ENCODE measurements at regions not wholly inside any gene's neighbourhood (a gene's known extent, or its start where the extent isn't known, plus 50 kb on each side); places are given as distances from the start of the nearest gene placed in this dataset.

- Histone ChIP-seq H3K36me3 (ENCODE audit: control insufficient read depth, insufficient read depth, low read length) (no peaks in the 10 kb centered on the region), H3K4me3 (ENCODE audit: low read depth, low read length) (no peak overlapping the region), H3K27me3 (ENCODE audit: control insufficient read depth, insufficient read depth, low read length) (no peaks in the 10 kb centered on the region)
- DNase-seq (ENCODE audit: low read depth): no peak
- TF ChIP-seq CTCF (IDR thresholded peaks at IDR 0.05; ENCODE audit: insufficient read depth, low read depth, low read length): no peak
- CTCF ChIA-PET: no interaction called here
- POLR2A ChIA-PET: no interaction called here
These were observed 331.0 kb upstream of the ADAMTS9 start for GRCh38 chr3:65018801-65019200.

GRCh38 chr3:65017359-65017758 lies 329.6 kb upstream of the ADAMTS9 start:
- Histone ChIP-seq H3K36me3 (ENCODE audit: control insufficient read depth, insufficient read depth, low read length) (no peaks in the 10 kb centered on the region), H3K4me3 (ENCODE audit: low read depth, low read length) (no peak overlapping the region), H3K27me3 (ENCODE audit: control insufficient read depth, insufficient read depth, low read length) (no peaks in the 10 kb centered on the region)
- TF ChIP-seq CTCF (IDR thresholded peaks at IDR 0.05; ENCODE audit: insufficient read depth, low read depth, low read length): no peak
- no peak for DNase-seq (ENCODE audit: low read depth)
- CTCF ChIA-PET: no interaction called here
- POLR2A ChIA-PET: interaction anchor here (0.6 kb wide), 1 partner anchor 13 kb away, joined by 3 read pairs; no protein-coding TSS in a partner anchor

- no peaks in the 10 kb centered on the region for H3K27me3 ChIP-seq (ENCODE audit: control insufficient read depth, insufficient read depth, low read length)
- no peak for DNase-seq (ENCODE audit: low read depth)
- no peak for TF ChIP-seq CTCF (IDR thresholded peaks at IDR 0.05; ENCODE audit: insufficient read depth, low read depth, low read length)
- no peak overlapping the region for H3K4me3 ChIP-seq (ENCODE audit: low read depth, low read length)
- ChIA-PET CTCF (no interaction called here), POLR2A (no interaction called here)
- no peaks in the 10 kb centered on the region for H3K36me3 ChIP-seq (ENCODE audit: control insufficient read depth, insufficient read depth, low read length)
These were observed 327.9 kb upstream of the ADAMTS9 start for GRCh38 chr3:65015711-65016110.

GRCh38 chr3:65013053-65013452 lies 325.3 kb upstream of the ADAMTS9 start:
- no peaks in the 10 kb centered on the region for H3K27me3 ChIP-seq (ENCODE audit: control insufficient read depth, insufficient read depth, low read length)
- TF ChIP-seq CTCF (IDR thresholded peaks at IDR 0.05; ENCODE audit: insufficient read depth, low read depth, low read length): no peak
- ChIA-PET POLR2A (no interaction called here), CTCF (no interaction called here)
- no peak for DNase-seq (ENCODE audit: low read depth)
- no peak overlapping the region for H3K4me3 ChIP-seq (ENCODE audit: low read depth, low read length)
- no peaks in the 10 kb centered on the region for H3K36me3 ChIP-seq (ENCODE audit: control insufficient read depth, insufficient read depth, low read length)

GRCh38 chr3:65006300-65006739 lies 318.5 kb upstream of the ADAMTS9 start:
- TF ChIP-seq CTCF (IDR thresholded peaks at IDR 0.05; ENCODE audit: insufficient read depth, low read depth, low read length): no peak
- peak; percentile 45 for DNase-seq (ENCODE audit: low read depth)
- H3K27me3 ChIP-seq (ENCODE audit: control insufficient read depth, insufficient read depth, low read length): no peaks in the 10 kb centered on the region
- POLR2A ChIA-PET: interaction anchor here (1.0 kb wide), 1 partner anchor 21 kb away, joined by 3 read pairs; no protein-coding TSS in a partner anchor
- H3K36me3 ChIP-seq (ENCODE audit: control insufficient read depth, insufficient read depth, low read length): no peaks in the 10 kb centered on the region
- CTCF ChIA-PET: interaction anchor here (0.6 to 0.7 kb wide), 3 partner anchors 32 to 293 kb away, joined by 3 to 6 read pairs (median 3); no protein-coding TSS in a partner anchor
- H3K4me3 ChIP-seq (ENCODE audit: low read depth, low read length): no peak overlapping the region

Measured in BJ (cell line).